ENCODE measurements at regions not wholly inside any gene's neighbourhood (a gene's known extent, or its start where the extent isn't known, plus 50 kb on each side); places are given as distances from the start of the nearest gene placed in this dataset.

DNA sequence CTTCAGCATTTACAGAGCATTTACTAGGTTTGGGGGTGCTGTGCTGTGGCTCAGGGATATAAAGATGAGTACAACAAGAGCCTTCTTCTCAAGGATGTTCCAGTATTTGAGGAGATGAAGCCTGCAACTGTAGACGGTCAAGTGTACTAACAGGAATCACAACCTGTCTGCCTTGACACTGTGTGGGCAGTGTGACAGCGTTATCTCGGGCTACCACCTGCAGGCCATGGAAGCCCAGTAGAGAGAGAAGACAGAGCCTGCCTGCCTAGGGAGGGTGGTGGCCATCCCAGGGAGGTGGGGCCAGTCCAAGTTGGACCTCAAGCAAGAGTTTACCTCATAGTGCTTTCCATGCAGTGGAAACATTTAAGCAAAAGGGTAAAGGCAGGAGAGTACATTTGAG, 215.1 kb upstream of the ASIC2 start:
- H3K4me3 ChIP-seq (ENCODE audit: low read depth, low read length), result no peak overlapping the region
- in situ Hi-C loops (cut with HindIII; ENCODE audit: low sequenced_read_pairs), result no loop called here
- no peak for DNase-seq (ENCODE audit: low read depth, low spot score)
- TF ChIP-seq CTCF (IDR thresholded peaks at IDR 0.05; ENCODE audit: low read depth, low read length), result no peak

- in situ Hi-C loops (cut with HindIII; ENCODE audit: low sequenced_read_pairs), result no loop called here
- TF ChIP-seq CTCF (IDR thresholded peaks at IDR 0.05; ENCODE audit: low read depth, low read length), result no peak
- no peak for DNase-seq (ENCODE audit: low read depth, low spot score)
- H3K4me3 ChIP-seq (ENCODE audit: low read depth, low read length), result no peak overlapping the region
These were observed 216.2 kb upstream of the ASIC2 start for GRCh38 chr17:33509331-33509730.

GRCh38 chr17:33511670-33512069, 218.6 kb upstream of the ASIC2 start:
- TF ChIP-seq CTCF (IDR thresholded peaks at IDR 0.05; ENCODE audit: low read depth, low read length), result no peak
- H3K4me3 ChIP-seq (ENCODE audit: low read depth, low read length), result no peak overlapping the region
- DNase-seq (ENCODE audit: low read depth, low spot score), result no peak
- in situ Hi-C loops (cut with HindIII; ENCODE audit: low sequenced_read_pairs), result no loop called here

DNA sequence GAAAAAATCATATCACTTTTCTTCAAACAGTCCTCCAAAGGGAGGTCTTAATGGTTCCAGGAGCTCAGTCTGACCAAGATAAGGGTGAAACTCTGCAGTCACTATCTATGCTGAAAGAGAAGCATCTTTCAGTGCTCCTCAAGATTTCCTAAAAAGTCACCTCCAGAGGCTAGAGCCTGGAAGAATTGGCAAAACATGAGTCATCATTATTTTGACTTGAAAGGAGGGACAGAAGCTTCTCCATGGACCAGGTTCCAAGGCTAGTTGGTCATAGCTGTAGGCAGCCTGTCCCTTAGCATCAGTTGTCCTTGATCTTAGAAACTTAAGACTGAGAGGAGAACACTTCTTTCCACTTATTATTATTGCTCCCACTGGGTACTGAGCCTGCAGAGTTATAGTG, 219.0 kb upstream of the ASIC2 start:
- DNase-seq (ENCODE audit: low read depth, low spot score), result no peak
- no peak overlapping the region for H3K4me3 ChIP-seq (ENCODE audit: low read depth, low read length)
- TF ChIP-seq CTCF (IDR thresholded peaks at IDR 0.05; ENCODE audit: low read depth, low read length), result no peak
- in situ Hi-C loops (cut with HindIII; ENCODE audit: low sequenced_read_pairs), result no loop called here

GRCh38 chr17:33513769-33514168, 220.7 kb upstream of the ASIC2 start:
- no peak for DNase-seq (ENCODE audit: low read depth, low spot score)
- no peak overlapping the region for H3K4me3 ChIP-seq (ENCODE audit: low read depth, low read length)
- in situ Hi-C loops (cut with HindIII; ENCODE audit: low sequenced_read_pairs), result no loop called here
- TF ChIP-seq CTCF (IDR thresholded peaks at IDR 0.05; ENCODE audit: low read depth, low read length), result no peak

GRCh38 chr17:33514369-33514768, 221.3 kb upstream of the ASIC2 start:
- no peak overlapping the region for H3K4me3 ChIP-seq (ENCODE audit: low read depth, low read length)
- no peak for DNase-seq (ENCODE audit: low read depth, low spot score)
- TF ChIP-seq CTCF (IDR thresholded peaks at IDR 0.05; ENCODE audit: low read depth, low read length), result no peak
- in situ Hi-C loops (cut with HindIII; ENCODE audit: low sequenced_read_pairs), result no loop called here

DNA sequence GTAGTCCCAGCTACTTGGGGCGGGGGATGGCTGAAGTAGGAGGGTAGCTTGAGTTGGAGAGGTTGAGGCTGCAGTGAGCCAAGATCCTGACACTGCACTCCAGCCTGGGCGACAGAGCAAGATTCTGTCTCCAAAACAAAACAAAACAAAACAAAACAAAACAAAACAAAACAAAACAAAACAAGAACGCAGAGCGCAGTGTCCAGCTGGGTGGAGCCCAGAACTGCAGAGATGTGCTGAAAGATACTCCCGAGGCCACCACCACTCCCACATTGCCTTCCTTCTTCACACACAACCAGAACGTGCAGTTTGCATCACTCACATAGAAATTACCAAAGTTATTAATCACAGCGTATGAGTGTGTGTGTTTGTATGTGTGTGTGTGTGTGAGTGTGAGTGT, 222.9 kb upstream of the ASIC2 start:
- in situ Hi-C loops (cut with HindIII; ENCODE audit: low sequenced_read_pairs), result no loop called here
- no peak for TF ChIP-seq CTCF (IDR thresholded peaks at IDR 0.05; ENCODE audit: low read depth, low read length)
- no peak for DNase-seq (ENCODE audit: low read depth, low spot score)
- no peak overlapping the region for H3K4me3 ChIP-seq (ENCODE audit: low read depth, low read length)
